H9 (cell line): ENCODE measurements at regions not wholly inside any gene's neighbourhood (a gene's known extent, or its start where the extent isn't known, plus 50 kb on each side); places are given as distances from the start of the nearest gene placed in this dataset.

Source experiments
- DNase-seq: peaks from one replicate; pipeline ENCODE4 v3.0.0-alpha.2; 2017
- H2AFZ ChIP-seq: one replicate; pipeline ENCODE4 v1.6.1; 2013; ENCODE audit warnings: mild to moderate bottlenecking, low read length, control low read depth, moderate library complexity
- H2AK5ac ChIP-seq: 2 replicates; pipeline ENCODE4 v1.6.1; 2013; ENCODE audit warnings: low read length, control low read depth, mixed read lengths; ENCODE audit not compliant: insufficient read length
- H2BK120ac ChIP-seq: one replicate; pipeline ENCODE4 v1.6.1; 2013; ENCODE audit warnings: low read depth, mild to moderate bottlenecking, low read length, control low read depth, inconsistent platforms; ENCODE audit not compliant: poor library complexity, severe bottlenecking
- H2BK12ac ChIP-seq: 2 replicates; pipeline ENCODE4 v1.6.1; 2013; ENCODE audit warnings: low read length, control low read depth, mixed read lengths, low read depth; ENCODE audit not compliant: insufficient read length
- H2BK15ac ChIP-seq: 2 replicates; pipeline ENCODE4 v1.6.1; 2013; ENCODE audit warnings: low read depth, low read length, control low read depth
- H2BK20ac ChIP-seq: one replicate; pipeline ENCODE4 v1.6.1; 2013; ENCODE audit warnings: low read depth, mild to moderate bottlenecking, low read length, control low read depth, inconsistent platforms; ENCODE audit not compliant: poor library complexity, severe bottlenecking
- H2BK5ac ChIP-seq: 2 replicates; pipeline ENCODE4 v1.6.1; 2013; ENCODE audit warnings: low read length, control low read depth, mixed read lengths; ENCODE audit not compliant: insufficient read length
- H3K14ac ChIP-seq: 2 replicates; pipeline ENCODE4 v1.6.1; 2013; ENCODE audit warnings: low read length, control low read depth; ENCODE audit not compliant: insufficient read depth
- H3K18ac ChIP-seq: 2 replicates; pipeline ENCODE4 v1.6.1; 2013; ENCODE audit warnings: low read depth, mild to moderate bottlenecking, mixed read lengths, low read length, control low read depth; ENCODE audit not compliant: insufficient read length
- H3K23ac ChIP-seq: 2 replicates; pipeline ENCODE4 v1.6.1; 2013; ENCODE audit warnings: low read length, control low read depth, mixed read lengths, low read depth; ENCODE audit not compliant: insufficient read length
- H3K23me2 ChIP-seq: 2 replicates; pipeline ENCODE4 v1.6.1; 2013; ENCODE audit warnings: low read depth, mild to moderate bottlenecking, mixed read lengths, low read length, control low read depth; ENCODE audit not compliant: insufficient read length, poor library complexity, severe bottlenecking
- H3K27ac ChIP-seq: 2 replicates; pipeline ENCODE4 v1.5.1; 2013; ENCODE audit warnings: low read length, control low read depth, mixed read lengths, low read depth; ENCODE audit not compliant: insufficient read length
- H3K27me3 ChIP-seq: 2 replicates; pipeline ENCODE4 v1.6.1; 2013; ENCODE audit warnings: low read length, control low read depth, inconsistent platforms; ENCODE audit not compliant: insufficient read depth
- H3K4ac ChIP-seq: 2 replicates; pipeline ENCODE4 v1.6.1; 2013; ENCODE audit warnings: low read depth, mild to moderate bottlenecking, control low read depth, inconsistent platforms, low read length, moderate library complexity
- H3K4me1 ChIP-seq: 2 replicates; pipeline ENCODE4 v1.6.1; 2013; ENCODE audit warnings: low read length, control low read depth, inconsistent platforms; ENCODE audit not compliant: insufficient read depth
- H3K4me2 ChIP-seq: 2 replicates; pipeline ENCODE4 v1.6.1; 2013; ENCODE audit warnings: low read length, control low read depth, mixed read lengths; ENCODE audit not compliant: insufficient read length, insufficient read depth
- H3K56ac ChIP-seq: 2 replicates; pipeline ENCODE4 v1.6.1; 2013; ENCODE audit warnings: low read depth, mild to moderate bottlenecking, mixed read lengths, low read length, control low read depth; ENCODE audit not compliant: insufficient read length
- H3K79me1 ChIP-seq: 2 replicates; pipeline ENCODE4 v1.6.1; 2013; ENCODE audit warnings: low read depth, mild to moderate bottlenecking, moderate library complexity, low read length, control low read depth, inconsistent platforms; ENCODE audit not compliant: insufficient read depth, poor library complexity, severe bottlenecking
- H3K79me2 ChIP-seq: 2 replicates; pipeline ENCODE4 v1.6.1; 2013; ENCODE audit warnings: low read length, control low read depth, inconsistent platforms; ENCODE audit not compliant: insufficient read depth
- H3K9ac ChIP-seq: 2 replicates; pipeline ENCODE4 v1.6.1; 2013; ENCODE audit warnings: low read length, control low read depth, mixed read lengths; ENCODE audit not compliant: insufficient read length; ENCODE audit errors: extremely low read depth
- H3K9me3 ChIP-seq: one replicate; pipeline ENCODE4 v1.6.1; 2013; ENCODE audit warnings: low read depth, low read length, inconsistent platforms; ENCODE audit not compliant: control insufficient read depth
- H3T11ph ChIP-seq: one replicate; pipeline ENCODE4 v1.6.1; 2013; ENCODE audit warnings: mild to moderate bottlenecking, low read length, control low read depth, inconsistent platforms
- H4K20me1 ChIP-seq: one replicate; pipeline ENCODE4 v1.6.1; 2013; ENCODE audit not compliant: control insufficient read depth, insufficient read length, insufficient read depth
- H4K5ac ChIP-seq: 2 replicates; pipeline ENCODE4 v1.6.1; 2013; ENCODE audit warnings: low read depth, mild to moderate bottlenecking, mixed read lengths, low read length, control low read depth; ENCODE audit not compliant: insufficient read length
- H4K8ac ChIP-seq: replicated peaks from 2 replicates; pipeline ENCODE4 v1.6.1; 2013; ENCODE audit warnings: low read length, control low read depth, mixed read lengths, low read depth; ENCODE audit not compliant: insufficient read length
- H4K91ac ChIP-seq: 2 replicates; pipeline ENCODE4 v1.6.1; 2013; ENCODE audit warnings: low read depth, mild to moderate bottlenecking, moderate library complexity, mixed read lengths, low read length, control low read depth; ENCODE audit not compliant: insufficient read length
- H3K27ac Mint-ChIP-seq, 3 experiments: 2 replicates in 2 of 3; 3 replicates in 1 of 3; pipeline ENCODE4 v1.8.0; 2020 to 2021; ENCODE audit warnings: mixed read lengths in 3 of 3, mild to moderate bottlenecking in 1 of 3, moderate library complexity in 1 of 3
- H3K27me3 Mint-ChIP-seq: 2 replicates; pipeline ENCODE4 v1.8.0; 2021; ENCODE audit warnings: low read depth, mild to moderate bottlenecking, moderate library complexity, mixed read lengths
- H3K36me3 Mint-ChIP-seq, 3 experiments: 2 replicates in 2 of 3; 3 replicates in 1 of 3; pipeline ENCODE4 v1.8.0; 2020 to 2021; ENCODE audit warnings: low read depth in 3 of 3, mixed read lengths in 3 of 3; ENCODE audit not compliant: insufficient read depth in 1 of 3
- H3K4me1 Mint-ChIP-seq, 2 experiments: 2 replicates each; pipeline ENCODE4 v1.8.0; 2020; ENCODE audit warnings: mixed read lengths in 2 of 2
- H3K4me3 Mint-ChIP-seq, 2 experiments: 2 replicates in 1 of 2; 3 replicates in 1 of 2; pipeline ENCODE4 v1.8.0; 2020 to 2021; ENCODE audit warnings: mild to moderate bottlenecking in 2 of 2, mixed read lengths in 2 of 2, moderate library complexity in 1 of 2
- H3K9me3 Mint-ChIP-seq, 2 experiments: 2 replicates in 1 of 2; 3 replicates in 1 of 2; pipeline ENCODE4 v1.8.0; 2020; ENCODE audit warnings: mild to moderate bottlenecking in 2 of 2, mixed read lengths in 2 of 2, moderate library complexity in 1 of 2
- CTCF ChIP-seq: fragments of 200-600 bp; sonication (generic); conservative IDR thresholded peaks from 3 replicates; pipeline ENCODE4 v1.8.0; 2021; ENCODE audit warnings: antibody characterized with exemption, mild to moderate bottlenecking

- H3K18ac ChIP-seq, result no peak overlapping the region
- H4K91ac ChIP-seq, result no peak overlapping the region
- H3K9ac ChIP-seq, result no peak overlapping the region
- H2BK120ac ChIP-seq, result no peak overlapping the region
- H3K27me3 ChIP-seq, result no peaks in the 10 kb centered on the region
- no peak overlapping the region for H2AK5ac ChIP-seq
- no peak overlapping the region for H3K4me2 ChIP-seq
- no peak overlapping the region for H2BK12ac ChIP-seq
- no peaks in the 10 kb centered on the region for H3K79me1 ChIP-seq
- H4K8ac ChIP-seq, result no peak overlapping the region
- no peak overlapping the region for H4K5ac ChIP-seq
- no peaks in the 10 kb centered on the region for H3K79me2 ChIP-seq
- H3K9me3 Mint-ChIP-seq, result peaks cover 4% of the 10 kb centered on the region in 2 experiments; a peak in 3 of 5 replicates
- H3K9me3 ChIP-seq, result no peaks in the 10 kb centered on the region
- no peak overlapping the region for H3K4ac ChIP-seq
- no peak for TF ChIP-seq CTCF
- no peaks in the 10 kb centered on the region for H4K20me1 ChIP-seq
- H3K27ac Mint-ChIP-seq, result no peak overlapping the region
- H3K4me3 Mint-ChIP-seq, result no peak overlapping the region
- DNase-seq, result no peak
- H2BK15ac ChIP-seq, result no peak overlapping the region
- H3K56ac ChIP-seq, result no peak overlapping the region
- no peak overlapping the region for H2BK5ac ChIP-seq
- no peaks in the 10 kb centered on the region for H3K4me1 ChIP-seq
- H3K23ac ChIP-seq, result no peak overlapping the region
- H2AFZ ChIP-seq, result no peak overlapping the region
- peaks cover 0 to 5% (median 0%) of the 10 kb centered on the region in 3 experiments; a peak in 3 of 7 replicates for H3K36me3 Mint-ChIP-seq
- no peaks in the 10 kb centered on the region for H3K27me3 Mint-ChIP-seq
- no peaks in the 10 kb centered on the region for H3K23me2 ChIP-seq
- no peak overlapping the region for H3K14ac ChIP-seq
- H2BK20ac ChIP-seq, result no peak overlapping the region
- no peak overlapping the region for H3K27ac ChIP-seq
- H3T11ph ChIP-seq, result no peak overlapping the region
- no peaks in the 10 kb centered on the region for H3K4me1 Mint-ChIP-seq
Measured at GRCh38 chr4:95987851-95988250, 148.0 kb downstream of the PDHA2 start.
